K562 (cell line): ENCODE measurements at regions not wholly inside any gene's neighbourhood (a gene's known extent, or its start where the extent isn't known, plus 50 kb on each side); places are given as distances from the start of the nearest gene placed in this dataset.

Experiments used
- ATAC-seq: fragments of 200-7000 bp; cut with Tn5 transposase; 3 replicates; pipeline ENCODE4 v1.9.1; 2020; ENCODE audit warnings: moderate library complexity
- BruUV-seq: library from RNA; stranded (reverse); fragments of 400-500 nt; replicated peaks from 2 replicates; lab custom pipeline; 2021; lab: Mats Ljungman, UMichigan
- CTCF ChIA-PET: fragments of 300-600 bp; formaldehyde crosslinking; extraction: SDS; loops from one replicate; lab custom pipeline; 2021; ENCODE audit warnings: low intra/inter-chr PET ratio; lab: Yijun Ruan, JAX
- POLR2A ChIA-PET: fragments of 300-600, 350-650 bp; sonication (Branson Sonifier 250); formaldehyde crosslinking; extraction: SDS; loops from one replicate; lab custom pipeline; 2021; ENCODE audit warnings: antibody characterized with exemption, inconsistent platforms; lab: Yijun Ruan, JAX
- DNase-seq, 4 experiments: peaks; one replicate each; pipeline versions ENCODE4 v3.0.0 to v3.0.0-alpha.2; 2011 to 2018; ENCODE audit warnings: low spot score in 3 of 4, mixed read lengths in 3 of 4; ENCODE audit errors: extremely low read depth in 1 of 4
- FAIRE-seq: peaks from 2 replicates; lab custom pipeline; 2011; peaks lifted over from hg19 to GRCh38; lab: Jason Lieb, UNC
- H2AFZ ChIP-seq: 2 replicates; pipeline ENCODE4 v1.6.0; 2011; ENCODE audit warnings: low read depth, low read length, control low read depth, inconsistent platforms
- H3K27ac ChIP-seq: fragments of 200-600 bp; 3 replicates; pipeline ENCODE4 v1.8.0; 2011; ENCODE audit warnings: low read depth, mild to moderate bottlenecking, control low read depth, inconsistent platforms, low read length, moderate library complexity, mixed read lengths; ENCODE audit errors: extremely low read depth
- H3K27me3 ChIP-seq, 2 experiments: fragments of 300-600 bp in 1 of 2; 2 replicates in 1 of 2; 3 replicates in 1 of 2; pipeline versions ENCODE4 v1.6.0 to v1.8.0; 2011; ENCODE audit warnings: inconsistent platforms in 2 of 2, low read length in 2 of 2, mild to moderate bottlenecking in 1 of 2, mixed read lengths in 1 of 2, moderate library complexity in 1 of 2; ENCODE audit not compliant: control insufficient read depth in 2 of 2, insufficient read depth in 2 of 2
- H3K36me3 ChIP-seq: fragments of 300-600 bp; 3 replicates; pipeline ENCODE4 v1.8.0; 2011; ENCODE audit warnings: mild to moderate bottlenecking, low read length, inconsistent platforms; ENCODE audit not compliant: control insufficient read depth, insufficient read depth
- H3K4me1 ChIP-seq, 2 experiments: fragments of 200-600 bp in 1 of 2; replicated peaks in 1 of 2; 2 replicates in 1 of 2; 3 replicates in 1 of 2; pipeline versions ENCODE4 v1.5.1 to v1.8.0; 2011; ENCODE audit warnings: inconsistent platforms in 2 of 2, low read length in 2 of 2, mild to moderate bottlenecking in 1 of 2, mixed read lengths in 1 of 2, moderate library complexity in 1 of 2; ENCODE audit not compliant: control insufficient read depth in 2 of 2, insufficient read depth in 2 of 2
- H3K4me2 ChIP-seq: 2 replicates; pipeline ENCODE4 v1.6.1; 2011; ENCODE audit warnings: low read length, control low read depth, inconsistent platforms, mixed read lengths; ENCODE audit not compliant: insufficient read depth
- H3K4me3 ChIP-seq: fragments of 200-600 bp; sonication (generic), shearing (Covaris generic); 2 replicates; pipeline ENCODE4 v1.5.1; 2016; ENCODE audit warnings: control low read depth, inconsistent platforms
- H3K79me2 ChIP-seq: fragments of 200-600 bp; 3 replicates; pipeline ENCODE4 v1.8.0; 2011; ENCODE audit warnings: low read length, inconsistent platforms; ENCODE audit not compliant: control insufficient read depth, insufficient read depth
- H3K9ac ChIP-seq, 2 experiments: 2 replicates each; pipeline versions ENCODE4 v1.6.0 to v1.6.1; 2011; ENCODE audit warnings: low read depth in 2 of 2, low read length in 2 of 2, control low read depth in 1 of 2, inconsistent platforms in 1 of 2, mild to moderate bottlenecking in 1 of 2, mixed read lengths in 1 of 2; ENCODE audit not compliant: insufficient read depth in 1 of 2
- H3K9me1 ChIP-seq: one replicate; pipeline ENCODE4 v1.6.0; 2011; ENCODE audit warnings: inconsistent platforms, mild to moderate bottlenecking, low read length, moderate library complexity; ENCODE audit not compliant: control insufficient read depth, insufficient read depth
- H3K9me3 ChIP-seq: replicated peaks from 2 replicates; pipeline ENCODE4 v1.5.1; 2011; ENCODE audit warnings: low read depth, low read length, inconsistent platforms; ENCODE audit not compliant: control insufficient read depth, insufficient read depth
- H4K20me1 ChIP-seq: replicated peaks from 2 replicates; pipeline ENCODE4 v1.6.1; 2011; ENCODE audit warnings: low read length, inconsistent platforms, mixed read lengths; ENCODE audit not compliant: control insufficient read depth, insufficient read depth
- CAMTA2 ChIP-seq: fragments of 250-450 bp; sonication (Bioruptor Pico); conservative IDR thresholded peaks from 2 replicates; pipeline ENCODE4 v1.5.1; 2022
- CCAR2 ChIP-seq: fragments of 200-400 bp; formaldehyde crosslinking; IDR thresholded peaks from 2 replicates; pipeline ENCODE4 v1.6.1; 2017; ENCODE audit warnings: mild to moderate bottlenecking, low read depth, low read length
- GABPB1 ChIP-seq: sonication (generic); formaldehyde crosslinking; IDR thresholded peaks from 2 replicates; pipeline ENCODE4 v1.8.0; 2022; ENCODE audit warnings: mild to moderate bottlenecking, missing genetic modification reagents
- KLF1 ChIP-seq: fragments of 450-650 bp; IDR thresholded peaks from 2 replicates; pipeline ENCODE4 v1.6.1; 2016; ENCODE audit warnings: missing genetic modification characterization, missing compliant biosample characterization
- MLX ChIP-seq, 2 experiments: fragments of 450-650 bp in 1 of 2; sonication (generic) in 1 of 2; formaldehyde crosslinking; conservative IDR thresholded peaks; 2 replicates each; pipeline versions ENCODE4 v1.4.0 to v1.8.1; 2020 to 2022; ENCODE audit warnings: mild to moderate bottlenecking in 1 of 2, missing genetic modification reagents in 1 of 2
- MYC ChIP-seq, 2 experiments: fragments of 250-450 bp in 1 of 2; sonication (Bioruptor Pico) in 1 of 2; IDR thresholded peaks; 2 replicates each; pipeline versions ENCODE4 v1.5.1 to v1.6.1; 2012 to 2021; ENCODE audit warnings: low read depth in 2 of 2, borderline replicate concordance in 1 of 2, improper control_type of control experiment in 1 of 2, low read length in 1 of 2, mild to moderate bottlenecking in 1 of 2, moderate library complexity in 1 of 2
- NKRF ChIP-seq: fragments of 450-650 bp; IDR thresholded peaks from 2 replicates; pipeline ENCODE4 v1.6.1; 2016; ENCODE audit warnings: borderline replicate concordance
- TCF15 ChIP-seq: fragments of 250-450 bp; sonication (Bioruptor Pico); IDR thresholded peaks from 2 replicates; pipeline ENCODE4 v1.8.0; 2022; ENCODE audit warnings: moderate library complexity, mild to moderate bottlenecking, inconsistent platforms
- ZNF140 ChIP-seq: fragments of 250-450 bp; sonication (Bioruptor Pico); IDR thresholded peaks from 2 replicates; pipeline ENCODE4 v1.8.0; 2021; ENCODE audit warnings: moderate library complexity, mild to moderate bottlenecking, inconsistent platforms
- in situ Hi-C: fragments of 300-500 bp; cut with MboI; formaldehyde crosslinking; loops from 4 replicates; pipeline ENCODE4 v1.15.0; 2018; ENCODE audit warnings: inconsistent platforms, mixed read lengths
- intact Hi-C: fragments of 100-400 bp; cut with micrococcal nuclease; formaldehyde crosslinking; loops from 2 replicates; pipeline ENCODE4 v1.14.2; 2022
- TF ChIP-seq, protein P1 (sequence below): sonication (generic); formaldehyde crosslinking; IDR thresholded peaks from 2 replicates; pipeline ENCODE4 v1.8.0; 2022; ENCODE audit warnings: mild to moderate bottlenecking, missing genetic modification reagents

DNA sequence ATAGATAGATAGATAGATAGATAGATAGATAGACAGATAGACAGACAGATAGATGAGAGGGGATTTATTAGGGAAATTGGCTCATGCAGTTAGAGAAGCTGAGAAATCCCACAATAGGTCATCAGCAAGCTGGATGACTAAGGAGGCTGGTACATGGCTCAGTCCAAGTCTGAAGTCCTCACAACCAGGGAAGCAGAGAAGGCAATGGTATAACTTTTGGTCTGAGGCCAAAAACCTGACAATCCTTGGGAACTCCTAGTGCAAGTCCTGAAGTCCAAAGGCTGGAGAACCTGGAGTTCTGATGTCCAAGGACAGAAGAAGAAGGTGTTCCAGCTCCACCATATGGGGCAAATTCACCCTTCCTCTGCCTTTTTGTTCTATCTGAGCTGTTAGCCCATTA, 517.6 kb upstream of the ATP2B1 start:
- H3K9me1 ChIP-seq, result no peaks in the 10 kb centered on the region
- H3K4me3 ChIP-seq, result no peak overlapping the region
- intact Hi-C loops, result no loop called here
- no peak for TF ChIP-seq ZNF140 (CRISPR knock-in tag)
- TF ChIP-seq MYC (IDR thresholded peaks at IDR 0.05; ENCODE audit: low read depth, low read length), result no peak
- TF ChIP-seq MYC (CRISPR knock-in tag; IDR thresholded peaks at IDR 0.05; ENCODE audit: borderline replicate concordance, low read depth), result no peak
- TF ChIP-seq MLX (CRISPR knock-in tag; conservative IDR thresholded peaks at IDR 0.05), result no peak
- no peak for TF ChIP-seq CAMTA2 (CRISPR knock-in tag)
- TF ChIP-seq NKRF, result no peak
- no peak for TF ChIP-seq GABPB1
- TF ChIP-seq, protein P1, sequence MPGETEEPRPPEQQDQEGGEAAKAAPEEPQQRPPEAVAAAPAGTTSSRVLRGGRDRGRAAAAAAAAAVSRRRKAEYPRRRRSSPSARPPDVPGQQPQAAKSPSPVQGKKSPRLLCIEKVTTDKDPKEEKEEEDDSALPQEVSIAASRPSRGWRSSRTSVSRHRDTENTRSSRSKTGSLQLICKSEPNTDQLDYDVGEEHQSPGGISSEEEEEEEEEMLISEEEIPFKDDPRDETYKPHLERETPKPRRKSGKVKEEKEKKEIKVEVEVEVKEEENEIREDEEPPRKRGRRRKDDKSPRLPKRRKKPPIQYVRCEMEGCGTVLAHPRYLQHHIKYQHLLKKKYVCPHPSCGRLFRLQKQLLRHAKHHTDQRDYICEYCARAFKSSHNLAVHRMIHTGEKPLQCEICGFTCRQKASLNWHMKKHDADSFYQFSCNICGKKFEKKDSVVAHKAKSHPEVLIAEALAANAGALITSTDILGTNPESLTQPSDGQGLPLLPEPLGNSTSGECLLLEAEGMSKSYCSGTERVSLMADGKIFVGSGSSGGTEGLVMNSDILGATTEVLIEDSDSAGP (CRISPR knock-in tag), result no peak
- TF ChIP-seq CCAR2, result no peak
- TF ChIP-seq KLF1 (tag), result no peak
- no peak for TF ChIP-seq TCF15 (CRISPR knock-in tag)
- ATAC-seq (no peak), FAIRE-seq (no peak), DNase-seq (no peak)
- H3K4me1 ChIP-seq, result no peaks in the 10 kb centered on the region
- ChIA-PET POLR2A (no interaction called here), CTCF (no interaction called here)
- H2AFZ ChIP-seq, result no peak overlapping the region
- in situ Hi-C loops, result no loop called here
- no peaks in the 10 kb centered on the region for H3K36me3 ChIP-seq
- H3K27me3 ChIP-seq, result no peaks in the 10 kb centered on the region
- no peak overlapping the region for H3K9ac ChIP-seq
- H3K27ac ChIP-seq, result no peak overlapping the region
- H4K20me1 ChIP-seq, result no peaks in the 10 kb centered on the region
- no peak overlapping the region for H3K4me2 ChIP-seq
- H3K79me2 ChIP-seq, result no peaks in the 10 kb centered on the region
- H3K9me3 ChIP-seq, result no peaks in the 10 kb centered on the region
- no TSS peak for BruUV-seq
